Breast epithelium (tissue), 4 donors: ENCODE measurements at regions not wholly inside any gene's neighbourhood (a gene's known extent, or its start where the extent isn't known, plus 50 kb on each side); places are given as distances from the start of the nearest gene placed in this dataset.

Source experiments
- DNase-seq, 2 donors: peaks; one replicate each; pipeline ENCODE4 v3.0.0-alpha.2; 2019; ENCODE audit warnings: low spot score in 2 of 2
- H3K27ac ChIP-seq, 2 donors: fragments of 200-600 bp; sonication (generic) in 1 of 2; one replicate each; pipeline ENCODE4 v1.5.1; 2016 to 2019; ENCODE audit warnings: mild to moderate bottlenecking in 1 of 2
- H3K27me3 ChIP-seq, 2 donors: fragments of 200-600 bp; sonication (generic) in 1 of 2; one replicate each; pipeline versions ENCODE4 v1.5.1 to v1.6.0; 2017 to 2019; ENCODE audit warnings: control low read depth in 1 of 2, mild to moderate bottlenecking in 1 of 2
- H3K36me3 ChIP-seq: fragments of 200-600 bp; one replicate; pipeline ENCODE4 v1.5.1; 2019
- H3K4me1 ChIP-seq, 2 donors: fragments of 200-600 bp; sonication (generic); one replicate each; pipeline ENCODE4 v1.5.1; 2016 to 2019; ENCODE audit warnings: control low read depth in 1 of 2
- H3K4me3 ChIP-seq, 3 donors: fragments of 200-600 bp; sonication (generic); 1 replicate in 2 of 3; 2 replicates in 1 of 3; pipeline ENCODE4 v1.5.1; 2016 to 2019; ENCODE audit warnings: mild to moderate bottlenecking in 3 of 3, moderate library complexity in 2 of 3
- H3K9me3 ChIP-seq, 2 donors: fragments of 200-600 bp; sonication (generic) in 1 of 2; one replicate each; pipeline ENCODE4 v1.5.1; 2016 to 2019; ENCODE audit warnings: control low read depth in 1 of 2
- CTCF ChIP-seq, 3 donors: fragments of 450-650 bp; IDR thresholded peaks; one replicate each; pipeline ENCODE4 v1.5.1; 2016 to 2017; ENCODE audit warnings: antibody characterized with exemption in 3 of 3, mild to moderate bottlenecking in 3 of 3, moderate library complexity in 3 of 3
- POLR2A ChIP-seq: fragments of 450-650 bp; IDR thresholded peaks from one replicate; pipeline ENCODE4 v1.6.1; 2016; ENCODE audit warnings: antibody characterized with exemption, mild to moderate bottlenecking, moderate library complexity
- POLR2AphosphoS5 ChIP-seq, 3 donors: sonication (generic); formaldehyde crosslinking; IDR thresholded peaks; one replicate each; pipeline ENCODE4 v1.6.1; 2017; ENCODE audit warnings: antibody characterized with exemption in 3 of 3
- intact Hi-C: fragments of 100-400 bp; cut with DNase I; formaldehyde crosslinking; loops from one replicate; pipeline ENCODE4 v1.15.1; 2023; ENCODE audit warnings: low total_unique reads

GRCh38 chr11:88231894-88232482 is 56.7 kb upstream of the RAB38 start:
- intact Hi-C loops = no loop called here
- TF ChIP-seq POLR2AphosphoS5 (IDR thresholded peaks at IDR 0.05) (no peak), CTCF (IDR thresholded peaks at IDR 0.05) (peak in 2 of 3 donors; percentile 40 to 45)
- H3K4me3 ChIP-seq = no peak overlapping the region
- peaks cover 0 to 12% of the 10 kb centered on the region in 2 donors for H3K9me3 ChIP-seq
- DNase-seq = no peak
- no peaks in the 10 kb centered on the region for H3K36me3 ChIP-seq
- H3K27ac ChIP-seq = no peak overlapping the region
- no peaks in the 10 kb centered on the region for H3K27me3 ChIP-seq
- no peaks in the 10 kb centered on the region for H3K4me1 ChIP-seq

- no peak for DNase-seq
- no peak overlapping the region for H3K27ac ChIP-seq
- TF ChIP-seq POLR2AphosphoS5 (IDR thresholded peaks at IDR 0.05) (no peak), CTCF (IDR thresholded peaks at IDR 0.05) (no peak), POLR2A (no peak)
- H3K4me1 ChIP-seq = no peaks in the 10 kb centered on the region
- no peak overlapping the region for H3K4me3 ChIP-seq
- peaks cover 0 to 17% of the 10 kb centered on the region in 2 donors for H3K9me3 ChIP-seq
- H3K36me3 ChIP-seq = no peaks in the 10 kb centered on the region
- no peaks in the 10 kb centered on the region for H3K27me3 ChIP-seq
- intact Hi-C loops = no loop called here
Measured at GRCh38 chr11:88229303-88229702, 54.1 kb upstream of the RAB38 start.
